ENCODE measurements at regions not wholly inside any gene's neighbourhood (a gene's known extent, or its start where the extent isn't known, plus 50 kb on each side); places are given as distances from the start of the nearest gene placed in this dataset.

DNA sequence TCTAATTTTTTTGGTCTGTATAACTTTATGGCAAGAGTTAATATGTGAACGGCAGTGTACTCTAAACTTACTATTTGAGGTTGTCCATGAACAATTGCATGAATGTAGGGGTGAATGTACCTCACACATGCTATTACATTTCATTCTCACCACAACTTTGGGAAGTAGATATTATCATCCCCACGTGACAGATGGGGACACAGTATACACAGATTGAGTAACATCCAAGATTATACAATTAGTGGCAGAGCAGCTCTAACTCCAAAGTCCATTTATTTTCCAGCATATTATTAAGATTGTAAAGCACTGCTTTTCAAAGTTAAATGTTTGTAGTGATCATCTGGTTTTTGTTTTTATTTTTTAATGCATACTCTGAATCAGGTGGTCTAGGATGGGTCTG, 622.1 kb upstream of the ZEB2 start:
- 100% methylated on average over 1 of the region's 2 CpGs for WGBS
- no peak overlapping the region for H2BK12ac ChIP-seq (ENCODE audit: low read length in 2 of 2)

DNA sequence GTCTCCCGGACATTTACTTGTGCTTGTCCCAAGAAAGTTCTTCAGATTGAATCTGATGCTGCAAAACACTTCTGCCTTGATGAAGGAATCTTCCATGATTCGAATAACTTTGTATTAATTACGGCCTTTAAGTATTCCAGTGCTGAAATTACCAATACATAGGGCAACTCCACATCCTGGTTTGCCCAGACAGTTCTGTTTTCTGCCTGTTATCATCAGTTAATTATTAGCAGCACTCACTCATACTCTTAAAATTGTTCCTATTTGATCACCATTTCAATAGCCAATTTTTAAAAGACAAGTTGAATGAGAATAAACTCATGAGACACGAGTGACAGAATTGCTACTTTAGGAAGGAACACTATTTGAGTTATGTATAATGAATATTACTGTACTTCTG, 620.7 kb upstream of the ZEB2 start:
- Histone ChIP-seq H3K9me3 (ENCODE audit: control insufficient read depth, low read length) (no peaks in the 10 kb centered on the region), H3K4me2 (ENCODE audit: low read length, poor library complexity, severe bottlenecking) (no peak overlapping the region), H4K91ac (ENCODE audit: low read length) (no peak overlapping the region), H4K8ac (ENCODE audit: low read length) (no peak overlapping the region), H2BK15ac (ENCODE audit: low read depth, poor library complexity, severe bottlenecking) (no peak overlapping the region), H3K4ac (ENCODE audit: low read depth in 1 of 2, low read length in 2 of 2) (no peak overlapping the region), H2BK12ac (ENCODE audit: low read length in 2 of 2) (no peak overlapping the region), H3K4me3 (ENCODE audit: insufficient read depth in 1 of 2, low read depth in 1 of 2, low read length in 2 of 2) (no peak overlapping the region), H3K79me1 (replicated peaks; ENCODE audit: low read length, poor library complexity, severe bottlenecking) (no peaks in the 10 kb centered on the region), H2AK5ac (ENCODE audit: low read length, severe bottlenecking) (no peak overlapping the region), H3K9ac (ENCODE audit: low read length) (no peak overlapping the region), H3K14ac (ENCODE audit: low read length in 2 of 2) (no peak overlapping the region), H3K36me3 (ENCODE audit: control insufficient read depth in 1 of 2, insufficient read depth in 2 of 2, low read depth in 1 of 2, low read length in 2 of 2) (no peaks in the 10 kb centered on the region), H2BK5ac (ENCODE audit: low read depth, low read length, poor library complexity, severe bottlenecking) (no peak overlapping the region), H3K27me3 (ENCODE audit: control insufficient read depth in 1 of 2, insufficient read depth in 1 of 2, low read length in 2 of 2) (no peaks in the 10 kb centered on the region), H3K18ac (ENCODE audit: low read depth in 1 of 2, low read length in 2 of 2) (no peak overlapping the region), H2BK120ac (ENCODE audit: low read depth, low read length) (no peak overlapping the region), H3K27ac (ENCODE audit: low read length, poor library complexity, severe bottlenecking) (no peak overlapping the region), H2AFZ (ENCODE audit: low read depth, low read length) (no peak overlapping the region), H3K4me1 (ENCODE audit: control insufficient read depth, insufficient read depth, low read depth, low read length) (no peaks in the 10 kb centered on the region), H3K23ac (ENCODE audit: low read length in 2 of 2) (no peak overlapping the region)
- 94% methylated on average over 3 of the region's 4 CpGs for WGBS
- no peak for DNase-seq

More for the DNA sequence above, 622.1 kb upstream of the ZEB2 start:
- H3K9ac ChIP-seq (ENCODE audit: low read length), result no peak overlapping the region
- no peak overlapping the region for H3K23ac ChIP-seq (ENCODE audit: low read length in 2 of 2)
- no peak overlapping the region for H3K18ac ChIP-seq (ENCODE audit: low read depth in 1 of 2, low read length in 2 of 2)
- H3K4me3 ChIP-seq (ENCODE audit: insufficient read depth in 1 of 2, low read depth in 1 of 2, low read length in 2 of 2), result no peak overlapping the region
- H3K36me3 ChIP-seq (ENCODE audit: control insufficient read depth in 1 of 2, insufficient read depth in 2 of 2, low read depth in 1 of 2, low read length in 2 of 2), result no peaks in the 10 kb centered on the region
- no peaks in the 10 kb centered on the region for H3K27me3 ChIP-seq (ENCODE audit: control insufficient read depth in 1 of 2, insufficient read depth in 1 of 2, low read length in 2 of 2)
- no peak overlapping the region for H3K4ac ChIP-seq (ENCODE audit: low read depth in 1 of 2, low read length in 2 of 2)
- no peak overlapping the region for H4K91ac ChIP-seq (ENCODE audit: low read length)
- no peak overlapping the region for H2AFZ ChIP-seq (ENCODE audit: low read depth, low read length)
- H2BK5ac ChIP-seq (ENCODE audit: low read depth, low read length, poor library complexity, severe bottlenecking), result no peak overlapping the region
- no peak overlapping the region for H2AK5ac ChIP-seq (ENCODE audit: low read length, severe bottlenecking)
- H3K4me1 ChIP-seq (ENCODE audit: control insufficient read depth, insufficient read depth, low read depth, low read length), result no peaks in the 10 kb centered on the region
- H3K27ac ChIP-seq (ENCODE audit: low read length, poor library complexity, severe bottlenecking), result no peak overlapping the region
- no peak overlapping the region for H2BK120ac ChIP-seq (ENCODE audit: low read depth, low read length)
- no peak overlapping the region for H2BK15ac ChIP-seq (ENCODE audit: low read depth, poor library complexity, severe bottlenecking)
- no peak overlapping the region for H4K8ac ChIP-seq (ENCODE audit: low read length)
- H3K79me1 ChIP-seq (replicated peaks; ENCODE audit: low read length, poor library complexity, severe bottlenecking), result no peaks in the 10 kb centered on the region
- DNase-seq, result no peak
- no peak overlapping the region for H3K14ac ChIP-seq (ENCODE audit: low read length in 2 of 2)
- no peak overlapping the region for H3K4me2 ChIP-seq (ENCODE audit: low read length, poor library complexity, severe bottlenecking)
- H3K9me3 ChIP-seq (ENCODE audit: control insufficient read depth, low read length), result no peaks in the 10 kb centered on the region

DNA sequence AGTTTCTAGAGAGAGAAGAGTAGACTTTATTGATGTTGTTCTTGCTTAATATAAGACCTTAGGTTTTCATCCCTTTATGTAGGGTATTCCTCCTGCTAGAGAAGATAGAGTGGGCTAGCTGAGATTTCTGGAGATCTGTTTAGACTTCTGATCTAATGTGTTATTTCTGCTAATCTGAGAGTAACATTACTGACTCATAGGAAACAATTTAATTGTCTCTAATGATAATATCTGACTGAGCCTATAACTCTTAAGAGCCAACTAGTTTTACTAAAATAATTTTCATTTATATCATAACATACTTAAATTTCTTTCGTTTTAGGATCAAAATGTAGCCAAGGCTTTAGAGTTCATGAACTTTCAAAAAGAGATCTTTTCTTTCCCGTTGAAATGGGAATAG, 618.7 kb upstream of the ZEB2 start:
- no peak overlapping the region for H2BK12ac ChIP-seq (ENCODE audit: low read length in 2 of 2)
- no peak overlapping the region for H3K4me2 ChIP-seq (ENCODE audit: low read length, poor library complexity, severe bottlenecking)
- no peak for DNase-seq
- H3K27ac ChIP-seq (ENCODE audit: low read length, poor library complexity, severe bottlenecking), result no peak overlapping the region
- no peak overlapping the region for H2AK5ac ChIP-seq (ENCODE audit: low read length, severe bottlenecking)
- 83% methylated on average over 2 of the region's 2 CpGs for WGBS
- H3K23ac ChIP-seq (ENCODE audit: low read length in 2 of 2), result no peak overlapping the region
- H3K9ac ChIP-seq (ENCODE audit: low read length), result no peak overlapping the region
- no peaks in the 10 kb centered on the region for H3K79me1 ChIP-seq (replicated peaks; ENCODE audit: low read length, poor library complexity, severe bottlenecking)
- no peak overlapping the region for H4K91ac ChIP-seq (ENCODE audit: low read length)
- no peaks in the 10 kb centered on the region for H3K27me3 ChIP-seq (ENCODE audit: control insufficient read depth in 1 of 2, insufficient read depth in 1 of 2, low read length in 2 of 2)
- H3K4ac ChIP-seq (ENCODE audit: low read depth in 1 of 2, low read length in 2 of 2), result no peak overlapping the region
- no peak overlapping the region for H3K4me3 ChIP-seq (ENCODE audit: insufficient read depth in 1 of 2, low read depth in 1 of 2, low read length in 2 of 2)
- no peak overlapping the region for H4K8ac ChIP-seq (ENCODE audit: low read length)
- no peaks in the 10 kb centered on the region for H3K4me1 ChIP-seq (ENCODE audit: control insufficient read depth, insufficient read depth, low read depth, low read length)
- no peak overlapping the region for H3K18ac ChIP-seq (ENCODE audit: low read depth in 1 of 2, low read length in 2 of 2)
- H3K9me3 ChIP-seq (ENCODE audit: control insufficient read depth, low read length), result no peaks in the 10 kb centered on the region
- no peak overlapping the region for H2BK120ac ChIP-seq (ENCODE audit: low read depth, low read length)
- H3K14ac ChIP-seq (ENCODE audit: low read length in 2 of 2), result no peak overlapping the region
- no peak overlapping the region for H2BK5ac ChIP-seq (ENCODE audit: low read depth, low read length, poor library complexity, severe bottlenecking)
- no peak overlapping the region for H2BK15ac ChIP-seq (ENCODE audit: low read depth, poor library complexity, severe bottlenecking)
- H2AFZ ChIP-seq (ENCODE audit: low read depth, low read length), result no peak overlapping the region
- no peaks in the 10 kb centered on the region for H3K36me3 ChIP-seq (ENCODE audit: control insufficient read depth in 1 of 2, insufficient read depth in 2 of 2, low read depth in 1 of 2, low read length in 2 of 2)

DNA sequence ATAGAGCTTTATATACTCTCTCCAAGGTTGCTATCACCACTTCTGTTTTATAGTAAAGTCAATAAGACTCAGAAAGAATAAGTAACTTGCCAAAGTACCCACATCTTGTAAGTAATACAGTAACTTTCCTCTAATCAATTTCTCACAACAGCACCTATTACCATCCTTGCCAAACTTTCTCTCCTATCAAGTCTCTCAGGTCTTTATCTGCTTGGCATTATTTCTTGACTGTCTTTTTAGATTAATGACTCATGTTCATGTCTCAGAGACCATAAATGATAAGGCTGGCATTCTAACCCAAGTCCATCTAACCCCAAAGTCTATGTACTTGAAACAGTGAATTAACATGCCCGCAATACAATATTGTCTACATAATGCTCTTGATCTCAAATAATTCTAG, 618.0 kb upstream of the ZEB2 start:
- Histone ChIP-seq H2BK5ac (ENCODE audit: low read depth, low read length, poor library complexity, severe bottlenecking) (no peak overlapping the region), H3K36me3 (ENCODE audit: control insufficient read depth in 1 of 2, insufficient read depth in 2 of 2, low read depth in 1 of 2, low read length in 2 of 2) (no peaks in the 10 kb centered on the region), H3K9me3 (ENCODE audit: control insufficient read depth, low read length) (no peaks in the 10 kb centered on the region), H2BK120ac (ENCODE audit: low read depth, low read length) (no peak overlapping the region), H3K4me3 (ENCODE audit: insufficient read depth in 1 of 2, low read depth in 1 of 2, low read length in 2 of 2) (no peak overlapping the region), H3K9ac (ENCODE audit: low read length) (no peak overlapping the region), H4K8ac (ENCODE audit: low read length) (no peak overlapping the region), H3K18ac (ENCODE audit: low read depth in 1 of 2, low read length in 2 of 2) (no peak overlapping the region), H3K4me1 (ENCODE audit: control insufficient read depth, insufficient read depth, low read depth, low read length) (no peaks in the 10 kb centered on the region), H3K4ac (ENCODE audit: low read depth in 1 of 2, low read length in 2 of 2) (no peak overlapping the region), H3K14ac (ENCODE audit: low read length in 2 of 2) (no peak overlapping the region), H2BK15ac (ENCODE audit: low read depth, poor library complexity, severe bottlenecking) (no peak overlapping the region), H2AFZ (ENCODE audit: low read depth, low read length) (no peak overlapping the region), H2BK12ac (ENCODE audit: low read length in 2 of 2) (no peak overlapping the region), H3K23ac (ENCODE audit: low read length in 2 of 2) (no peak overlapping the region), H3K27me3 (ENCODE audit: control insufficient read depth in 1 of 2, insufficient read depth in 1 of 2, low read length in 2 of 2) (no peaks in the 10 kb centered on the region), H3K4me2 (ENCODE audit: low read length, poor library complexity, severe bottlenecking) (no peak overlapping the region), H3K79me1 (replicated peaks; ENCODE audit: low read length, poor library complexity, severe bottlenecking) (no peaks in the 10 kb centered on the region), H4K91ac (ENCODE audit: low read length) (no peak overlapping the region), H2AK5ac (ENCODE audit: low read length, severe bottlenecking) (no peak overlapping the region), H3K27ac (ENCODE audit: low read length, poor library complexity, severe bottlenecking) (no peak overlapping the region)
- WGBS, result no CpG with 5 or more reads among the region's 1 CpG
- no peak for DNase-seq
